GM12874 (cell line): ENCODE measurements at regions not wholly inside any gene's neighbourhood (a gene's known extent, or its start where the extent isn't known, plus 50 kb on each side); places are given as distances from the start of the nearest gene placed in this dataset.

Experiments used
- TF ChIP-seq, protein P1 (sequence below): IDR thresholded peaks from 2 replicates; pipeline ENCODE4 v1.5.1; 2011; ENCODE audit warnings: low read depth, mild to moderate bottlenecking, control low read depth, low read length, moderate library complexity; ENCODE audit not compliant: insufficient read depth

DNA sequence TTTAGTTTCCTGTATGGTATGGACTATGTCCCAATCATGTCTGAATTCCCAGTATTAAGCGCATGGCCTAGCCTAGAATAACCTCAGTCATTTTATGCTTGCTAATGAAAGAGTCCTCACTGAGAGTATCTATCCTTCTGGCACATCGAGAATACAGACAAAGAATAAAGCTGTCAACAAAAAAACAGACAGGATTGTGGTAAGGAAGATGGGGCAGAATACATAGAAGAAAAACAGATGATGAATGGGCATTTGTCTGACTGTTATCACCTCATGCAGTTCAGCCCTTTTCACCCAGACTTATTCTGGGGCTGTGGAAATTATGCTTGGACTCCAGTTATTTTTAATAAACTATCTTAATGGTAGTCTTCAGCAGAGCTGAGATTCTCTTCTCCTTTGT lies 363.8 kb upstream of the TNC start:
- TF ChIP-seq, protein P1, sequence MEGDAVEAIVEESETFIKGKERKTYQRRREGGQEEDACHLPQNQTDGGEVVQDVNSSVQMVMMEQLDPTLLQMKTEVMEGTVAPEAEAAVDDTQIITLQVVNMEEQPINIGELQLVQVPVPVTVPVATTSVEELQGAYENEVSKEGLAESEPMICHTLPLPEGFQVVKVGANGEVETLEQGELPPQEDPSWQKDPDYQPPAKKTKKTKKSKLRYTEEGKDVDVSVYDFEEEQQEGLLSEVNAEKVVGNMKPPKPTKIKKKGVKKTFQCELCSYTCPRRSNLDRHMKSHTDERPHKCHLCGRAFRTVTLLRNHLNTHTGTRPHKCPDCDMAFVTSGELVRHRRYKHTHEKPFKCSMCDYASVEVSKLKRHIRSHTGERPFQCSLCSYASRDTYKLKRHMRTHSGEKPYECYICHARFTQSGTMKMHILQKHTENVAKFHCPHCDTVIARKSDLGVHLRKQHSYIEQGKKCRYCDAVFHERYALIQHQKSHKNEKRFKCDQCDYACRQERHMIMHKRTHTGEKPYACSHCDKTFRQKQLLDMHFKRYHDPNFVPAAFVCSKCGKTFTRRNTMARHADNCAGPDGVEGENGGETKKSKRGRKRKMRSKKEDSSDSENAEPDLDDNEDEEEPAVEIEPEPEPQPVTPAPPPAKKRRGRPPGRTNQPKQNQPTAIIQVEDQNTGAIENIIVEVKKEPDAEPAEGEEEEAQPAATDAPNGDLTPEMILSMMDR, result no peak

DNA sequence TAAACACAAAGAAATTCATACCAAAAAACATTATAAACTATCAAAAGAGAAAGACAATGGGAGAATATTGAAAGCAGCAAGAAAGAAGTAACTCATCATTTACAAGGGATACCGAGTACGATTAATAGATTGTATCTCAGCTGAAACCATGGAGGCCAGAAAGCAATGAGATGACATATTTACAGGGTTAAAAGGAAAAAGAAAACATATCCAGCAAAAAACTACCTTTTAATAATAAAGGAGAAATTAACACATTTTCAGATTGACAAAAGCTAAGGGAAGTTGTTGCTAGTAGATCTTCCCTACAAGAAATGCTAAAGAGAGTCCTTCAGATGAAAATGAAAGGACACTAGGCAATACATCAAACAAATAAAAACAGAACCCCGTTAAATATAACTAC lies 364.8 kb upstream of the TNC start:
- TF ChIP-seq, protein P1, result no peak

DNA sequence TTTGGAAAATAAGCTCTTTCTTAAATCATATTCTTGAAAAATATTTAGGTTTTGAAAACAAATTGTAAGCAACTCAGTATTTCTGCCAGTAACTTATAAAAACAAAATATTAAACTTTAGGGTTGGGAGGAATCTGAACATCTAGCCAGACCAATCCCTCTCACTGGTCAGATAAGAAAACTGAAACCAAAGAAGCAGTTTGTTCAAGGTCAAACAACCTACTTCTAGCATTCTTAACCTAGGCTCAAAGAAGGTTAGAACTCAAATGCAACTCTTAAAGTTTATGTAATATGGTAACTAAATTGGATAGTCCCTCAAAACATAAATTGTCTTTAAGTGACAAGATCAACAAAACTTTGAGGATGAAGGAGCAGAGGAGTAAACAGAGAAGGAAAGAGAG lies 374.9 kb upstream of the TNC start:
- TF ChIP-seq, protein P1, result no peak

DNA sequence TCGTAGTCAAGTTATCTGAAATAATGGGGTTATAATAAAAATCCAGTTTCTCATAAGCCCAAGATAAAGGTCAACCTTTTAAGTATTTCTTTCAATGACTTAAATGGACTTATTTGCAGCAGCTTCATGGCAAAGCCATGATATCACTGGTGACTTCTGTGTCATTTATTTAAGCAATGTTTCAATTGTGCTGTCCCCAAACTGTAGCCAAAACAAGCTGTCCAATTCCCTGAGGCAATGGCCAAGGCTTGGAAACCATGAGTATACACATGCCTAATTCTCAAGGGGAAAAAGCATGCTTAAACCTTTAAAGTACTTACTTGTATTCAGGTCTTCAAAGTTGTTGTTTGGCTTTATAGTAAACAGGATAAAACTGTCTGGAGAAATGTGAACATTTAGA lies 376.4 kb upstream of the TNC start:
- TF ChIP-seq, protein P1, result no peak

DNA sequence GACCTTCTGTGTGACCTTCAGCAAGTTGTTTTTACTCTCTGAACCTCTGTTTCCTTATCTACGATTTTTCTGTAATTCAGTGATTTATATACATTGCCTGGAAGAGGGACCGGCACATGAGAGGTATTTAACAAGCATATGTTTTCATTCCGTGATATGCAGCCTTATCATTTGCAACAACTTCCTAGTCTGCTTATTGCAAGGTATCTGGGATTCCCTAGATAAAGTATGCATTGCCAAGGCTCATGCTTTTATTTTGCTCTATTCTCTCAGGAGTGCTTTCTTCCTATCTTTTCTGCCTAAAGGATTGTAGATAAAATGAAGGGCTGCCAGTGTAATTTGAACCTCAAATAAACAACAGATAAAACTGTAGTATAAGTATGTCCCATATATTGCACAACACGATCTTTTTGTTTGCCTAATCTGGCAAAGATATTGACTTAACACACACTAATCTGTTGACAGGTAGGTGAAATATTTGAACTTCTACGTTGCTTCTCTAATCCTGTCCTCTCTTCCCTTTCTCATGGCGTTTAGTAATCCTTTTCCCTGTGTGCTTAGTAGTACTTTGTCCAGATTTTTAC lies 377.2 kb upstream of the TNC start:
- TF ChIP-seq, protein P1, result no peak

DNA sequence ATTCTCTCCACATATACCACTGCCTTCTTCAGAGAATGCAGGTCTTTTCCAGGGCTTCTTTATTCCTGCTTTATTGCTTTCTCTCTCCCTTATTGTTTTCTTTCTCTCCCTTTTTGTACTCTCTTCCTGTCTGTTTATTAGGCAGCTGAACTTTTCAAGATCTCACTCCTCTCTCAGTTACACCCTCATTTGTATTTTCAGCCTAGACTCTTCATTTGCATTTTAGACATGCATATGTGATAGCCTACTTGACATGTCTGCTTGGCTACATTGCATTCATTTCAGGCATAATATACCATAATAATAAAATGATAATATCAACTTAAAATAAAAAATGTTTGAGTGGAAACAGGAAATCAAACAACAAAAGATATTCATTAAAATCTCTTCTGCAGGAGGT lies 377.9 kb upstream of the TNC start:
- TF ChIP-seq, protein P1, result no peak

DNA sequence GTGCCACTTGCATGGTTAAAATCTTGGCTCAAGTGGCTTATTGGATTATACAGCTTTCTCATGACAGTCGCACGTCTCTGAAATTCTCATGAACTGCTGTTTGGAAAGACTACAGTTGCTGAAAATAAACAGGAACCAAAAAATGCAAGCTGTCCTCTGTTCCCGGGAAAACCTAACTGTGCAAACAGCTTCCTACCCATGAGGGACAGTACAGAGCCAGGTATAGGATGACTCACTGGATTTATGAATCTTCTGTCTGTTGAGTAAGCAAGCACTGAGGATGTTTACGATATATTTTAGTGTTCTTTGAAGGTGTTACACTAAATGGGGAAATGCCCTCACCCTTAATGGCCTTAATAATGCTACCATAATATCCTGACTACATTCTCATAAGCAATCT lies 380.3 kb upstream of the TNC start:
- TF ChIP-seq, protein P1, result no peak

DNA sequence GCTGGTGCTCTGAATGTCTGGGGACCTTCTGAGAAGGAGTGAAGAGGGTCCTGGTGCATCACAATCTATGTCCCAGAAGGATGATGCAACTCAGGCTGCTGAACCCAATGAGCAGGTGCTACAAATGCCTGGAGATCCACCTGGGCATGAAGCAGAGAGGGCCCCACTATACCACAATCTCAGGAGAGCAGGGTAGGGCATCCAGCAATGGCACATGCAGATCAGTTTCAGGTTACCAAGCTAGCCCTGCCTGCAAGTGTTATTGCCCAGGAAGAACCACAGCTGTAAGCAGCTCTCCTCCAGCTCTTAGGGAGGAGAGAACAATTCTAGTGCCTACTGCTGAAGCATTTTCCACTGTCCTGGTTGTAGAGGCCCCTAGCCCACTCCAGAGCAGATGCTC lies 389.2 kb upstream of the TNC start:
- TF ChIP-seq, protein P1, result no peak
